ENCODE measurements at regions not wholly inside any gene's neighbourhood (a gene's known extent, or its start where the extent isn't known, plus 50 kb on each side); places are given as distances from the start of the nearest gene placed in this dataset.
A peak's percentile ranks its signal among the peaks of the same experiment; 100 is the strongest.

GRCh38 chr2:121074293-121074932 is 210.6 kb downstream of the TFCP2L1 start:
- DNase-seq (ENCODE audit: low read depth) = no peak

DNA sequence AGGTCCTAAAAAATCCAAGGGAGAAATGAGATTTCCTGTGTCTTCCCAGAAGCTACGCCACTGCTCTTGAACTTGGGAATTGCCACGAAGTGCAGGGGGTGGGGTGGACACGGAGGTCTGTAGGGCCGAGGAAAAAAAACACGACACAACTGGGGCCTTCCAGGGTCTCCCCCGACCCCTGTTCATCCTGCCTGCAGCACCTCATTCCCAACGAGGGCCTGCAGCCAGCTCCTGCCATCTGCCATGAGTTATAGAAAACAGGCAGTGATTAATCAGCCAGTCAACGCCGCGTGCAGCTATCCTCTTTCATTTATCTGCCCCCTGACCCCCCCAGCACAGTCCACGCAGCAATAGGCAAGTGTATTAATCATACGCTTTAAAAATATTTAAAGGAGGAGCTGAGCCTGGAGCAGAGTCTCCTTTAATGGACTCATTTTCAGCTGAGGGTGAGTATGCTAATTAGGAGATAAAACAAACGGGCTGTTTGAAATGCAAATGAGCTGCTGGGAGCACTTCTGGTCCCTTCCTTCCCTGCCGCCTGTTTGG is 209.9 kb downstream of the TFCP2L1 start:
- peak; percentile 99 for DNase-seq (ENCODE audit: low read depth)

DNA sequence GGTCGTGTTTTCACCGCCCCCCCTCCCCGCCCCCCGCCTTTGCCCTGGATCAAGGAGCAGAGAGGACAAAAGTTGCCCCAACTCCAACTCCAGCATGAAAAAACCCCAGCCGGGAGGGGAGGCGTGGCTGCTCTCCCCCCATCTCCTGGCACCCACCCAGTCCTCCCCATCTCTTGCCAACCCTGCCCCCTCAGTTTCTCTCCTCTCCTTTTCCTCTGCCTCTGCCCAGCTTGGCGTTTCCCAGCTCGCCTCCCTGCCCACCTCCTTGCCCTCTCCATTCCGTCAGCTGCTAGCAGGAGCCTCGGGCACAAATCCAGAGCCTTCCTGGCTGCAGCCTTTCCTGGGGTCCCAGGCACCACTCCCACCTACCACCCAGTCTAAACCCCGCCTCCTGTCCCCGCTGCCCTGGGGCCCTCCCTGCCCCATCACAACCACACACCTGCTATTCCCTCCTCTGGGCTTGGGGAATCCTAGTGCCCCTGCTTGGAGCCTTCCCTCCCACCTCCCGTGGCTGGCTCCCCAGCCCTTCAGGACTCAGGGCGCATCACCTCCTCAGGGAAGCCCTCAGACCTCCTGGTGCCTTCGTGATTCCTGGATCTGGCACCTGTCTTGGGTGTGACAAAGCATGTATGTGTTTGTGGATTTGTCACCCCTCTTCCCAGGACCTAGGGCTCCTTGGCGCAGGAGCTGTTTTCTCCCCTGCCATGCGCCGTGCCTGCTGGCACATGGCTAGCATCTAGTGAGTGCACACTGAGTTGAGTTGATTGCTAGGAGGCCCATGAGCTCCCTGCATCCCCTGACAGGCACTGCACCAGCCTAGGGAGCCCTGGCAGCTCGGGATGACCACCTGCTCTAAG is 209.1 kb downstream of the TFCP2L1 start:
- DNase-seq (ENCODE audit: low read depth) = peak; percentile 28

GRCh38 chr2:121076498-121076820 is 208.5 kb downstream of the TFCP2L1 start:
- no peak for DNase-seq (ENCODE audit: low read depth)

DNA sequence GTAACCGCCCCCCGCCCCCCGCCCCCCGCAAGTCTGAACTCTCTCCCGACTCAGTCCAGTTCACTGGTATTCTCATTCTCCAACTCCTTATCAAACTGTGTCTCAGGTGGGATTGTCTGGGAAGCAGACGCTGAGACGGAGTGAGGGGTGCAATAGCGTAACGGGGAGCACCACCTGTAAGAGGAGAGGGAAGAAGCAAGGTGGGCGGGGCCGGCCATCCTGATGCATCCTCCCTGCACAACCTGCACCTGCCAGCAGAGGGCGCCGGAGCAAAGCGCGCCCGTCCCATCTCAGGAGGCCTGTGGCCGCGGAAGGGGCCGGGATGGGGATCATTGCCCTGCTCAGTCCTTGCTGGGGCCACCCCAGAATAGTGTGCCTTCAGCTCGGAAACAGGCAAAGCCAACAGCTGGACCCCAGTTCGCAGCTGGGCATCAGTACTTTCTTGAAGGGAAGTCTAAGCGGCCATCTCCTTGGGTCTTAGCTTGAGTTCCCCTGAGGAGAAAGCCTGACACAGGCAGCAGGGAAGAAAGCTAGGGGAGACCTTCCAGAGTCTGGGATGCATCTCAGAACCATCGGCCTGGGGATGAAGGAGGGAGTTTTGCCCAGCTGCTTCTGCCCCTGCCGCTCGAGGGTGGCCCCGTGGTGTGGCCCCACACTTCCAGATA is 208.0 kb downstream of the TFCP2L1 start:
- DNase-seq (ENCODE audit: low read depth) = peak; percentile 78

- DNase-seq (ENCODE audit: low read depth) = no peak
Observed at GRCh38 chr2:121078899-121079298, 206.1 kb downstream of the TFCP2L1 start.

- peak; percentile 71 for DNase-seq (ENCODE audit: low read depth)
Observed at GRCh38 chr2:121080013-121080772, 204.8 kb downstream of the TFCP2L1 start.

GRCh38 chr2:121081701-121082100 is 203.3 kb downstream of the TFCP2L1 start:
- DNase-seq (ENCODE audit: low read depth) = peak; percentile 22

DNA sequence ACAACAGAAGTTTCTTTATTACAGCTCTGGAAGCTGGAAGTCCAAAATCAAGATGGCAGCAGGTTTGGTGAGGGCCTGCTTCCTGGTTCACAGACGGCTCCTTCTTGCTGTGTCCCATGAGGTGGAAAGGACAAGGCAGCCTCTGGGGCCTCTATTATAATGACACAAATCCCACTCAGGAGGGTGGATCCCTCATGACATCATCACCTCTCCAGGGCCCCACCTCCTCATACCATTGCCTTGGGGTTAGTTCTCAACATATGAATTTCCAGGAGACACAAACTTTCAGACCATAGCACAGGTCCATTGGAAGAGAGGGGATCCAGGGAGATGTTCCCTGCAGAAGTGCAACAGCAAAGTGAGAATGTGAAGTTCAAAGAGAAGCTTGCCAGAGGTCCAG is 202.8 kb downstream of the TFCP2L1 start:
- no peak for DNase-seq (ENCODE audit: low read depth)

DNA sequence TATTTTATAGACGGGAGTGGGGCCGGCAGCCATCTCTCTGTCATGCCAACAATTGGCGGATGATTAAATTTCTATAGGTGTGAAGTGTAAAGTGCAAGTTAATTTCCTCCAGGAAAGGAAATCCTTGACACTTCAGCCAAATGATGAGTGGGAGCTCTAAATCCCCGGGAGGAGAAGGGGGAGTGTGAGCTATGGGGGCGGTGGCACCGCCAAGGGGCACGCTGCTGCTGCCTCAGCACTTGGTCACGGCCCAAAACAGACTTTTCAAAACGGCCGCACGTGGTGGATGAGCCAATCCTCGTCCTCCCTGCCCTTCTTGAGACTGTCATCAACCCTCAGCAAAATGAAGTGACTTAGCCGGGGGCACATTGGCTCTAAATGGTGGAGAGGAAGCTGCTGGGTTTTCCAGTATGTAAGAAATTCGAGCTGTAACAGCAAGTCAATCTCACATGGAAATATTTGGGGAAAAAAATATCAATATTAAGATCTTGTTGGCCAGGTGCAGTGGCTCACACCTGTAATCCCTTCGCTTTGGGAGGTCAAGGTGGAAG is 200.8 kb downstream of the TFCP2L1 start:
- DNase-seq (ENCODE audit: low read depth) = no peak

DNA sequence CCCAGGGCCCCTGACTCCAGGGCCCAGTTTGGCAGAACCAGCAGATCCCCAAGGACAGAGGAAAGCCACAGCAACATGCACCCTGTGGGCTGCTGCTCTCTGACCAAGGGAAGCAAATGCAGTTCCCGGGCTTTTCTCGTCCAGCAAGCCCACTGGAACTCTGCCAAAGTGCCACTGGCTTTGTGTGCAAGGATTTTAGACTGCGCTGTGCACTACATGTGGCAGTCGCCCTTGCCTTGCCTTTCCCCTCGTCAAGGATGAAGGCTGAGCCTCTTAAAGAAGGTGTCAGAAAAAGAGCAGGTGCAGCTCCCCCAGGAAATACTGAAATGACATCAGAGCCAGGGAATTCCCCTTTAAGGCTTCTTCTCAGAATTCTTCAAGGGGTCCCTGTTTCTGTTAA is 199.2 kb downstream of the TFCP2L1 start:
- no peak for DNase-seq (ENCODE audit: low read depth)

DNA sequence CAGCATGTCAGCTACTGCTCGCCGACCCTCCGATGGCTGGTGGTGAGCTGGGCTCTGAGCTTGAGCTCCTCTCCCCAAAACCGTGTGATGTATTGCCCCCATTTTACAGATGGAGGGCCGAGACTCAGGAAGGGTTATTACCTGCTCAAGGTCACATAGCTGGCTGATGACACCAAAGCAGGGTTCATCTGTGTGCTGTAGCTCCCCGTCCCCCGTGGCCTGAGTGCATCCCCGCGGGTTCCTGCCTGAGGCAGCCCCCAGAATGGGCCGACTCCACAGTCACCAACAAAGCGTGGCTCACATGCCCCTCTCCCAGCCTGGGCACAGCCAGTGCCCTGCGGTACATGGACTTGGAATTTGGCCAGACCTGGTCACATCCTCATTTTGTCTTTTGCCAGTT is 198.6 kb downstream of the TFCP2L1 start:
- DNase-seq (ENCODE audit: low read depth) = no peak

- no peak for DNase-seq (ENCODE audit: low read depth)
Observed at GRCh38 chr2:121087117-121087516, 197.9 kb downstream of the TFCP2L1 start.

DNA sequence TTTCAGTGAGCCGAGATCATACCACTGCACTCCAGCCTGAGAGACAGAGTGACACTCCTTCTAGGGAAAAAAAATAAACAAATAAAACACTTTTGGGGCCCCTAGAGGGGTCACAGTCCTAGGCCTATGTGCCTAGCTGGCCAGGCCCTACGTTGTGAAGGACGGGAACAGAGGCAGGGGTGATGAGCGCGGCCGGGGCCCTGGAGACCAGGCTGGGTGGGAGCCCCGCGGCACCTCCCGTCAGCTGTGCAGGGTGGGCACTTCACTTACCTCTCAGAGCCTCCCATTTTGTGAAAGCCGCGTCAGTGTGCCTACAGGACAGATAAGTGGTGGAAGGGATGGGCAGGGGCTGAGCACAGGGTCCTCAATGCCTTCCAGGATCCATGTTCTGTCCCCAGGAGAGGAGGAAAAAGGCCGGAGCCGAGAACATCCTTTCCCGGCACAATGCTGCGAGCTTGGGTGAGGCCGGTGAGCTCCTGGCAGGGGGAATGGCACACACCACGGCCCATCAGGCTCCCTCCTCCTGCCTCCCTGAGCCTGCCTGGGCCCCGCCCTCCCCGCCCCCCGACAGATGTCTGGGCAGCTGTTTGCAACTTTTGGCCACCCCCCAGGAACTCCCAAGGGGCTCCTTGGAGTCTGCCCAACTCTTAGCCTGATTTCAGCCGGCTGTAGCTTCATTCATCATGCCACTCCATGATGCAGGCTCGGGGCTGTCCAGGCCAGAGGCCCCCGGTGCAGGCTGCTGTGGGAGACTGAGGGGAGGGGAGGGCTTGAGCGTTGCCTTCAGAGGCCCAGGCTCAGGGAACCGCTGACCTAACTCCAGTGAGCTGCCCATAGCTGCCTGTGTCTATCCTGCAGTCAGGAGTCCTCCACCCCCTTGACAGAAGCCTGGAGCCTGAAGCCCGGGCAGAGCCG is 196.5 kb downstream of the TFCP2L1 start:
- no peak for DNase-seq (ENCODE audit: low read depth)

DNA sequence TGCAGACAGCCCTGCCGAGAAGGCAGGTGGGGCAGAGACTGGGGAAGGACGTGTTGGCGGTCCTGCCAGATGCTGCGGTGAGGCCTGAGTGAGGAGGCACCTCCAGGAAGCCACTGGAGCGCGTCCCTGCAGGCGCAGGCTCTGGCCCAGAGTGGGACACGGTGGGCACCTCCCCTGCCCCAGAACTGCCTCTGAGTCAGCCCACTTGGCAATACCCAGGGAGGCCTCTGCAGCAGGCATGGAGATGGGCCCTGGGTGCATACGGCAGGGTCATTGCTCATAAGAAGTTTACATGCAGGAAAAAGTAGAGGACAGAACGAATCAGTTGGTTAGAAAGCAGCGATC is 195.9 kb downstream of the TFCP2L1 start:
- no peak for DNase-seq (ENCODE audit: low read depth)

- DNase-seq (ENCODE audit: low read depth) = no peak
Observed at GRCh38 chr2:121090088-121090715, 194.8 kb downstream of the TFCP2L1 start.

DNA sequence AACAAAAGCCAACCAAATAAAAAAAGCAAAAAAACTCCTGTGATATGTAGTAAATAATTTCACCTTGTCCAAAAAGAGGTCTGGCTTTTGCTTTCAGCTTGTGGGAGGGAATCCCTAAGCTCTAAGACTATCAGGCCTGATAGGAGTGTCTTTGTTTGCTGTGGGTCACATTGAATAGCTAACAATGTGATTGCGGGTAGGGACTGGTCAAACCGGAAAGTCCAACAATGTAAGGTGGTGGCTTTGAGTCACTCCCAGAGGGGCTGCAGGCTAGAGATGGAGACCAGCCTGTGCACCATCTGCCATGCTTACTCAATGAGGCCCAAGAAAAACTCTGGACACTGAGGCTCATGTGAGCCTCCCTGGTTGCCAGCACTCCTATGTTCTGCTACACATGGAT is 192.9 kb downstream of the TFCP2L1 start:
- DNase-seq (ENCODE audit: low read depth) = no peak

- no peak for DNase-seq (ENCODE audit: low read depth)
Observed at GRCh38 chr2:121093692-121094091, 191.3 kb downstream of the TFCP2L1 start.

GRCh38 chr2:121094101-121094500 is 190.9 kb downstream of the TFCP2L1 start:
- DNase-seq (ENCODE audit: low read depth) = peak; percentile 54

DNA sequence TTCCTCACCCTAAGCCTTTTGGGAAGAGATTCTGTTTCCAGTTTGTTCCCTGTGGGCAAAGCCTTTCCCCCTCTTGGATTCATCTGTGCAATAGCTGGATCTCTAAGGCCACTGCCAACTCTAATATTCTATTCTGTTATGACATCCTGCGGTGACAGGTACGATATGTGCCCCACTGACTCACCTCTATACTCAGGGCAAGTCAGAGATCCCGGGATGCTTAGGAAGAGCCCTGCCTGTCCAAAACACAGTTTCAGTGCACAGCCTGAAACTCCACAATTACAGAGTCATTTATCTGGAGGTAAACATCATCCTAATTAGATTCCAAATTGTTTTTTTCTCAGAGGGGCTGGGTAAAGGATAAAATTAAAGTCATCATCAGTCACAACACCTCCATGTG is 190.2 kb downstream of the TFCP2L1 start:
- no peak for DNase-seq (ENCODE audit: low read depth)
